WERI-Rb-1 (cell line): ENCODE measurements at regions not wholly inside any gene's neighbourhood (a gene's known extent, or its start where the extent isn't known, plus 50 kb on each side); places are given as distances from the start of the nearest gene placed in this dataset.

ENCODE experiments used
- DNase-seq: peaks from one replicate; pipeline ENCODE4 v3.0.0-alpha.2; 2020
- H3K27ac ChIP-seq: fragments of 250-450 bp; sonication (Bioruptor Pico); 2 replicates; pipeline ENCODE4 v1.5.1; 2020; ENCODE audit warnings: mild to moderate bottlenecking, moderate library complexity
- H3K27me3 ChIP-seq: fragments of 250-450 bp; sonication (Bioruptor Pico); 2 replicates; pipeline ENCODE4 v1.5.1; 2021; ENCODE audit warnings: mild to moderate bottlenecking, low read depth, moderate library complexity; ENCODE audit not compliant: insufficient read depth, severe bottlenecking
- H3K36me3 ChIP-seq: fragments of 250-450 bp; sonication (Bioruptor Pico); 2 replicates; pipeline ENCODE4 v1.5.1; 2020; ENCODE audit warnings: mild to moderate bottlenecking, moderate library complexity
- H3K4me3 ChIP-seq: 2 replicates; pipeline ENCODE4 v1.5.1; 2011; ENCODE audit warnings: low read depth, mild to moderate bottlenecking, control low read depth, low read length
- H3K9me3 ChIP-seq: fragments of 250-450 bp; sonication (Bioruptor Pico); 2 replicates; pipeline ENCODE4 v1.5.1; 2021; ENCODE audit warnings: mild to moderate bottlenecking, moderate library complexity; ENCODE audit not compliant: severe bottlenecking
- TF ChIP-seq, protein P1 (sequence below): IDR thresholded peaks from 2 replicates; pipeline ENCODE4 v1.5.1; 2011; ENCODE audit warnings: low read depth, mild to moderate bottlenecking, control low read depth, inconsistent platforms, low read length

DNA sequence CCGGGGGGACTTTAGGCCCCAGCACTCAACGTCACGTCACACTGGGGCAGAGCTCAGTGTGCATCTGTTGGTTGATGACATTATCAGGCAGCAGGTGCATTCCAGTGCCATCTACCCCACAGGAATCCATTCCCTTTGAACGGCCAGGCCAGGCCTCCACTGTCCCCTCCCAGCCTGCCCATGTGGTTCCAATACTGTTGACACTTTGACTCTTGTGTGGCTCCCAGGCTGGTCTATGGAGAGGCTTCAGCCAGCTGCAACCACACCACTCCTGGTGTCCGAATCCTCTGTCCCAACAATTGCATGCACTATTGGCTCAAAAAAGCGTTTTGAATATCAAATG, 92.0 kb upstream of the SIM2 start:
- Histone ChIP-seq H3K27me3 (peaks cover 2% of the 10 kb centered on the region), H3K9me3 (peaks cover 10% of the 10 kb centered on the region)
- DNase-seq, result no peak

GRCh38 chr21:36608041-36608896, 90.6 kb upstream of the SIM2 start:
- TF ChIP-seq, protein P1, sequence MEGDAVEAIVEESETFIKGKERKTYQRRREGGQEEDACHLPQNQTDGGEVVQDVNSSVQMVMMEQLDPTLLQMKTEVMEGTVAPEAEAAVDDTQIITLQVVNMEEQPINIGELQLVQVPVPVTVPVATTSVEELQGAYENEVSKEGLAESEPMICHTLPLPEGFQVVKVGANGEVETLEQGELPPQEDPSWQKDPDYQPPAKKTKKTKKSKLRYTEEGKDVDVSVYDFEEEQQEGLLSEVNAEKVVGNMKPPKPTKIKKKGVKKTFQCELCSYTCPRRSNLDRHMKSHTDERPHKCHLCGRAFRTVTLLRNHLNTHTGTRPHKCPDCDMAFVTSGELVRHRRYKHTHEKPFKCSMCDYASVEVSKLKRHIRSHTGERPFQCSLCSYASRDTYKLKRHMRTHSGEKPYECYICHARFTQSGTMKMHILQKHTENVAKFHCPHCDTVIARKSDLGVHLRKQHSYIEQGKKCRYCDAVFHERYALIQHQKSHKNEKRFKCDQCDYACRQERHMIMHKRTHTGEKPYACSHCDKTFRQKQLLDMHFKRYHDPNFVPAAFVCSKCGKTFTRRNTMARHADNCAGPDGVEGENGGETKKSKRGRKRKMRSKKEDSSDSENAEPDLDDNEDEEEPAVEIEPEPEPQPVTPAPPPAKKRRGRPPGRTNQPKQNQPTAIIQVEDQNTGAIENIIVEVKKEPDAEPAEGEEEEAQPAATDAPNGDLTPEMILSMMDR, result no peak
- Histone ChIP-seq H3K9me3 (peaks cover 10% of the 10 kb centered on the region), H3K36me3 (no peaks in the 10 kb centered on the region), H3K27me3 (peaks cover 2% of the 10 kb centered on the region), H3K4me3 (no peak overlapping the region), H3K27ac (no peak overlapping the region)
- DNase-seq, result no peak

More for the DNA sequence above, 92.0 kb upstream of the SIM2 start:
- Histone ChIP-seq H3K36me3 (no peaks in the 10 kb centered on the region), H3K27ac (no peak overlapping the region), H3K4me3 (no peak overlapping the region)
- TF ChIP-seq, protein P1, result no peak

DNA sequence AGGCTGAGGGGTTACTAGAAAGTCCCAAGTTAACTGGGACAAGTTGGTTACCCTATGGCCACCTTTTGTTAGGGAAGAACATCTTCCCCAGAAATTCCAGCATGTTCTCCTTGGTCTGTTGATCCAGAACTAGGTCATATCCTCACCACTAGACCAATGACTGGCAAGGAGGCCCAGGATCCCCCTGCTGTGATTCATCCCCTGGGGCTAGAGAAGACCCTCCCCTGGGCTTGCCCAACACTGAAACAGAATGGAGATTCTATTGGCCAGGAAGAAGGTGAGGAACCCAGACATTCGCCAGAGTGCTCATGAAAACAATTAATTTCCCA, 90.1 kb upstream of the SIM2 start:
- DNase-seq, result no peak
- H3K27me3 ChIP-seq, result peaks cover 2% of the 10 kb centered on the region
- H3K27ac ChIP-seq, result no peak overlapping the region
- H3K9me3 ChIP-seq, result peaks cover 14% of the 10 kb centered on the region
- no peak overlapping the region for H3K4me3 ChIP-seq
- H3K36me3 ChIP-seq, result no peaks in the 10 kb centered on the region
- TF ChIP-seq, protein P1, result no peak

- Histone ChIP-seq H3K4me3 (no peak overlapping the region), H3K36me3 (no peaks in the 10 kb centered on the region), H3K27ac (no peak overlapping the region), H3K9me3 (peaks cover 19% of the 10 kb centered on the region), H3K27me3 (peaks cover 2% of the 10 kb centered on the region)
- DNase-seq, result no peak
- TF ChIP-seq, protein P1, result no peak
Observed at GRCh38 chr21:36609654-36610053, 89.3 kb upstream of the SIM2 start.

DNA sequence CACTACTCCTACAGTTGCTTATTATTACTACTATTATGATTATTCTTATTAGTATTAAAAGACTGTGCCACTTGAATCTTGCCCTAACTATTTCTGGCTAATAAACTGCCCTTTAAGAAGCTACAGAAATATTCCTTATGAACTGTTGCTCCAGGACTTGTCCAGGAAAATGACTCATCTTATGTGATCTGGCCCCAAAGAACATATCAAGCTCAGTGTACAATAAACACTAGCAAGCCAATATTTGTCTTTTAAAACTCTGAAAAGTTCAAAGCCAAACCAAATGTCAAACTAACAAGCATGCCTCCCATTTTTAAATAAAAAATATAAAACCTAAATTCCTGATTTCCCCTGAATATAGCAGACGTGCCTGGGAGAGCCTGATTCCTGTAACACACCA, 88.7 kb upstream of the SIM2 start:
- no peaks in the 10 kb centered on the region for H3K36me3 ChIP-seq
- H3K4me3 ChIP-seq, result no peak overlapping the region
- H3K9me3 ChIP-seq, result peaks cover 19% of the 10 kb centered on the region
- H3K27ac ChIP-seq, result no peak overlapping the region
- TF ChIP-seq, protein P1, result no peak
- no peak for DNase-seq
- H3K27me3 ChIP-seq, result peaks cover 2% of the 10 kb centered on the region

- no peak for DNase-seq
- Histone ChIP-seq H3K4me3 (no peak overlapping the region), H3K27ac (no peak overlapping the region), H3K36me3 (no peaks in the 10 kb centered on the region), H3K9me3 (peaks cover 19% of the 10 kb centered on the region), H3K27me3 (peaks cover 2% of the 10 kb centered on the region)
- TF ChIP-seq, protein P1, result no peak
Observed at GRCh38 chr21:36610935-36611334, 88.0 kb upstream of the SIM2 start.
